HFFc6 (cell line): ENCODE measurements at regions not wholly inside any gene's neighbourhood (a gene's known extent, or its start where the extent isn't known, plus 50 kb on each side); places are given as distances from the start of the nearest gene placed in this dataset.

Source experiments
- DNase-seq: peaks from one replicate; pipeline ENCODE4 v3.0.0-alpha.2; 2018
- H3K27ac Mint-ChIP-seq: 2 replicates; pipeline ENCODE4 v1.8.0; 2020; ENCODE audit warnings: mild to moderate bottlenecking, mixed read lengths
- H3K27me3 Mint-ChIP-seq: 2 replicates; pipeline ENCODE4 v1.8.0; 2021; ENCODE audit warnings: mild to moderate bottlenecking, moderate library complexity, mixed read lengths; ENCODE audit not compliant: insufficient read depth
- H3K36me3 Mint-ChIP-seq: 2 replicates; pipeline ENCODE4 v1.8.0; 2021; ENCODE audit warnings: low read depth, mixed read lengths
- H3K4me1 Mint-ChIP-seq: 2 replicates; pipeline ENCODE4 v1.8.0; 2020; ENCODE audit warnings: low read depth, mixed read lengths
- H3K4me3 Mint-ChIP-seq: 2 replicates; pipeline ENCODE4 v1.8.0; 2020; ENCODE audit warnings: mild to moderate bottlenecking, moderate library complexity, mixed read lengths
- H3K9me3 Mint-ChIP-seq: 2 replicates; pipeline ENCODE4 v1.8.0; 2020; ENCODE audit warnings: mild to moderate bottlenecking, mixed read lengths
- CTCF ChIP-seq: fragments of 200-600 bp; sonication (generic); IDR thresholded peaks from 2 replicates; pipeline ENCODE4 v1.5.0; 2021; ENCODE audit warnings: antibody characterized with exemption, mild to moderate bottlenecking

GRCh38 chr1:221029981-221030649, 150.9 kb downstream of the HLX start:
- Mint-ChIP-seq H3K4me3 (no peak overlapping the region), H3K36me3 (0 out of 2 replicates have a peak, but pooled peaks cover 5% of the 10 kb centered on the region), H3K9me3 (no peaks in the 10 kb centered on the region), H3K4me1 (peaks cover 10% of the 10 kb centered on the region; the same call in 1 of the 2 replicates), H3K27ac (no peak overlapping the region), H3K27me3 (no peaks in the 10 kb centered on the region)
- no peak for TF ChIP-seq CTCF
- DNase-seq: no peak

GRCh38 chr1:221030990-221031389, 151.7 kb downstream of the HLX start:
- TF ChIP-seq CTCF: no peak
- no peaks in the 10 kb centered on the region for H3K9me3 Mint-ChIP-seq
- DNase-seq: no peak
- H3K27ac Mint-ChIP-seq: no peak overlapping the region
- H3K4me1 Mint-ChIP-seq: peaks cover 5% of the 10 kb centered on the region; the same call in 1 of the 2 replicates
- no peaks in the 10 kb centered on the region for H3K27me3 Mint-ChIP-seq
- 0 out of 2 replicates have a peak, but pooled peaks cover 5% of the 10 kb centered on the region for H3K36me3 Mint-ChIP-seq
- no peak overlapping the region for H3K4me3 Mint-ChIP-seq

- Mint-ChIP-seq H3K36me3 (0 out of 2 replicates have a peak, but pooled peaks cover 5% of the 10 kb centered on the region), H3K4me3 (no peak overlapping the region), H3K4me1 (peaks cover 4% of the 10 kb centered on the region; the same call in 1 of the 2 replicates), H3K27ac (peak overlapping the region; percentile 1; the same call in 1 of the 2 replicates), H3K9me3 (no peaks in the 10 kb centered on the region), H3K27me3 (no peaks in the 10 kb centered on the region)
- DNase-seq: peak; percentile 2
- TF ChIP-seq CTCF: no peak
These were observed 152.4 kb downstream of the HLX start for GRCh38 chr1:221031458-221032203.

GRCh38 chr1:221032204-221032585, 153.0 kb downstream of the HLX start:
- Mint-ChIP-seq H3K9me3 (no peaks in the 10 kb centered on the region), H3K27me3 (no peaks in the 10 kb centered on the region), H3K27ac (peak overlapping the region; percentile 1; the same call in 1 of the 2 replicates), H3K36me3 (peaks cover 4% of the 10 kb centered on the region; the same call in 1 of the 2 replicates), H3K4me3 (no peak overlapping the region), H3K4me1 (peaks cover 9% of the 10 kb centered on the region; the same call in 1 of the 2 replicates)
- no peak for DNase-seq
- TF ChIP-seq CTCF: no peak

- TF ChIP-seq CTCF: no peak
- Mint-ChIP-seq H3K9me3 (no peaks in the 10 kb centered on the region), H3K27me3 (no peaks in the 10 kb centered on the region), H3K4me3 (peak overlapping the region; percentile 38; the same call in 1 of the 2 replicates), H3K36me3 (no peaks in the 10 kb centered on the region; the same call in 1 of the 2 replicates), H3K27ac (peak overlapping the region; percentile 74), H3K4me1 (peaks cover 15% of the 10 kb centered on the region)
- no peak for DNase-seq
These were observed 153.5 kb downstream of the HLX start for GRCh38 chr1:221032637-221033280.
